NB4 (cell line): ENCODE measurements at regions not wholly inside any gene's neighbourhood (a gene's known extent, or its start where the extent isn't known, plus 50 kb on each side); places are given as distances from the start of the nearest gene placed in this dataset.

Experiments
- MYC ChIP-seq: IDR thresholded peaks from 2 replicates; pipeline ENCODE4 v1.6.1; 2011; ENCODE audit warnings: low read depth, low read length
- POLR2A ChIP-seq: IDR thresholded peaks from 2 replicates; pipeline ENCODE4 v1.6.1; 2011; ENCODE audit warnings: mild to moderate bottlenecking; ENCODE audit not compliant: insufficient read length; ENCODE audit errors: extremely low read depth
- TF ChIP-seq, protein P1 (sequence below): IDR thresholded peaks from one replicate; pipeline ENCODE4 v1.5.1; 2012; ENCODE audit warnings: low read depth, low read length

- TF ChIP-seq, protein P1, sequence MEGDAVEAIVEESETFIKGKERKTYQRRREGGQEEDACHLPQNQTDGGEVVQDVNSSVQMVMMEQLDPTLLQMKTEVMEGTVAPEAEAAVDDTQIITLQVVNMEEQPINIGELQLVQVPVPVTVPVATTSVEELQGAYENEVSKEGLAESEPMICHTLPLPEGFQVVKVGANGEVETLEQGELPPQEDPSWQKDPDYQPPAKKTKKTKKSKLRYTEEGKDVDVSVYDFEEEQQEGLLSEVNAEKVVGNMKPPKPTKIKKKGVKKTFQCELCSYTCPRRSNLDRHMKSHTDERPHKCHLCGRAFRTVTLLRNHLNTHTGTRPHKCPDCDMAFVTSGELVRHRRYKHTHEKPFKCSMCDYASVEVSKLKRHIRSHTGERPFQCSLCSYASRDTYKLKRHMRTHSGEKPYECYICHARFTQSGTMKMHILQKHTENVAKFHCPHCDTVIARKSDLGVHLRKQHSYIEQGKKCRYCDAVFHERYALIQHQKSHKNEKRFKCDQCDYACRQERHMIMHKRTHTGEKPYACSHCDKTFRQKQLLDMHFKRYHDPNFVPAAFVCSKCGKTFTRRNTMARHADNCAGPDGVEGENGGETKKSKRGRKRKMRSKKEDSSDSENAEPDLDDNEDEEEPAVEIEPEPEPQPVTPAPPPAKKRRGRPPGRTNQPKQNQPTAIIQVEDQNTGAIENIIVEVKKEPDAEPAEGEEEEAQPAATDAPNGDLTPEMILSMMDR, result no peak
- TF ChIP-seq POLR2A, result no peak
- no peak for TF ChIP-seq MYC
These were observed 251.3 kb downstream of the SLC16A7 start for GRCh38 chr12:59847127-59847526.
